ENCODE measurements at regions not wholly inside any gene's neighbourhood (a gene's known extent, or its start where the extent isn't known, plus 50 kb on each side); places are given as distances from the start of the nearest gene placed in this dataset.

GRCh38 chr15:25246641-25247406, 192.0 kb downstream of the UBE3A start:
- H3K27me3 ChIP-seq (replicated peaks in 1 of 4; ENCODE audit: control insufficient read depth in 3 of 4, extremely low read depth in 1 of 4, insufficient read depth in 3 of 4, low read length in 3 of 4), result no peaks in the 10 kb centered on the region
- no peak overlapping the region for H3K14ac ChIP-seq (ENCODE audit: insufficient read length)
- no peak overlapping the region for H2BK120ac ChIP-seq (replicated peaks; ENCODE audit: low read depth, low read length)
- peaks cover 71 to 99% of the 10 kb centered on the region in 2 experiments for H3K9me3 ChIP-seq (ENCODE audit: insufficient read depth in 2 of 2, low read depth in 1 of 2, low read length in 1 of 2)
- no peak overlapping the region for H3K27ac ChIP-seq (ENCODE audit: low read depth, low read length)
- H3K23me2 ChIP-seq (ENCODE audit: low read depth, low read length), result no peaks in the 10 kb centered on the region
- no peak overlapping the region for H3K23ac ChIP-seq (ENCODE audit: insufficient read length)
- no peak overlapping the region for H2AFZ ChIP-seq (ENCODE audit: low read length)
- no peaks in the 10 kb centered on the region for H4K20me1 ChIP-seq (replicated peaks in 1 of 2; ENCODE audit: control insufficient read depth in 1 of 2, insufficient read depth in 2 of 2, low read length in 2 of 2)
- H3K4me2 ChIP-seq (ENCODE audit: insufficient read depth in 1 of 2, low read depth in 2 of 2, low read length in 2 of 2), result no peak overlapping the region
- H3K4me3 ChIP-seq (ENCODE audit: extremely low read depth in 1 of 4, insufficient read depth in 2 of 4, low read depth in 3 of 4, low read length in 4 of 4), result no peak overlapping the region
- H4K8ac ChIP-seq (ENCODE audit: extremely low read depth, insufficient read depth, low read length), result no peak overlapping the region
- H2AK5ac ChIP-seq (ENCODE audit: low read depth, low read length), result no peak overlapping the region
- ChIA-PET CTCF (ENCODE audit: partially characterized antibody) (no interaction called here), POLR2A (ENCODE audit: partially characterized antibody) (no interaction called here)
- no peaks in the 10 kb centered on the region for H3K79me1 ChIP-seq (ENCODE audit: low read depth, low read length)
- H3K18ac ChIP-seq (ENCODE audit: extremely low read depth, low read length), result no peak overlapping the region
- H4K91ac ChIP-seq (replicated peaks; ENCODE audit: insufficient read length, low read length), result no peak overlapping the region
- H2BK20ac ChIP-seq (ENCODE audit: low read length), result no peak overlapping the region
- H3K36me3 ChIP-seq (ENCODE audit: control insufficient read depth in 2 of 4, insufficient read depth in 4 of 4, low read length in 3 of 4), result no peaks in the 10 kb centered on the region
- FAIRE-seq (no peak), DNase-seq (ENCODE audit: low read depth in 1 of 2, low spot score in 2 of 2) (peak in 1 of 2 experiments; percentile 14)
- no peak overlapping the region for H3K56ac ChIP-seq (replicated peaks; ENCODE audit: insufficient read length, low read depth, low read length)
- no peak overlapping the region for H3K4ac ChIP-seq (replicated peaks; ENCODE audit: insufficient read length, low read depth, low read length)
- H3K4me1 ChIP-seq (replicated peaks in 1 of 4; ENCODE audit: control insufficient read depth in 3 of 4, insufficient read depth in 4 of 4, low read length in 3 of 4), result no peaks in the 10 kb centered on the region
- 90% methylated on average over 20 of the region's 20 CpGs; no CpG with 5 or more reads in 1 of the 2 experiments for WGBS, 2 experiments (ENCODE audit: extremely low coverage in 1 of 2, insufficient coverage in 1 of 2, insufficient read length in 1 of 2, insufficient replicate concordance in 2 of 2, low coverage in 1 of 2, low lambda C conversion rate in 2 of 2, missing lambda C conversion rate in 1 of 2)
- H2BK12ac ChIP-seq (ENCODE audit: low read depth, low read length), result no peak overlapping the region
- no peak overlapping the region for H3K9ac ChIP-seq (replicated peaks in 1 of 4; ENCODE audit: extremely low read depth in 1 of 4, low read depth in 3 of 4, low read length in 3 of 4)
- no peak overlapping the region for H2BK5ac ChIP-seq (ENCODE audit: low read depth, low read length)
- H2BK15ac ChIP-seq (ENCODE audit: low read length), result no peak overlapping the region
- H4K5ac ChIP-seq (ENCODE audit: insufficient read length, low read depth, low read length), result no peak overlapping the region
- no peaks in the 10 kb centered on the region for H3K79me2 ChIP-seq (ENCODE audit: control insufficient read depth in 1 of 2, insufficient read depth in 2 of 2, low read length in 2 of 2)
- TF ChIP-seq POLR2AphosphoS5 (IDR thresholded peaks at IDR 0.05; ENCODE audit: low read depth, low read length) (no peak), TBP (IDR thresholded peaks at IDR 0.05; ENCODE audit: low read depth, low read length) (no peak), SRF (IDR thresholded peaks at IDR 0.05; ENCODE audit: low read depth, low read length) (no peak), CBX5 (IDR thresholded peaks at IDR 0.05; ENCODE audit: low read depth, low read length) (no peak), KDM4A (IDR thresholded peaks at IDR 0.05; ENCODE audit: low read depth, low read length, severe bottlenecking) (no peak), RBBP5 (IDR thresholded peaks at IDR 0.05; ENCODE audit: borderline replicate concordance, low read depth, low read length) (no peak), EGR1 (IDR thresholded peaks at IDR 0.05; ENCODE audit: borderline replicate concordance, low read depth, low read length) (no peak), CTBP2 (IDR thresholded peaks at IDR 0.05; ENCODE audit: borderline replicate concordance, insufficient read depth, insufficient read length, low read length) (no peak), POU5F1 (IDR thresholded peaks at IDR 0.05; ENCODE audit: low read depth, low read length) (no peak), SIRT6 (IDR thresholded peaks at IDR 0.05; ENCODE audit: low read length) (no peak), TAF1 (IDR thresholded peaks at IDR 0.05; ENCODE audit: low read depth, low read length) (no peak), SIX5 (IDR thresholded peaks at IDR 0.05; ENCODE audit: low read depth, low read length) (no peak), CBX8 (IDR thresholded peaks at IDR 0.05; ENCODE audit: borderline replicate concordance, low read depth, low read length) (no peak), RFX5 (IDR thresholded peaks at IDR 0.05; ENCODE audit: borderline replicate concordance, low read depth, low read length) (no peak)
